ENCODE measurements at regions not wholly inside any gene's neighbourhood (a gene's known extent, or its start where the extent isn't known, plus 50 kb on each side); places are given as distances from the start of the nearest gene placed in this dataset.

- Mint-ChIP-seq H3K4me3 (no peak overlapping the region), H3K9me3 (peaks cover 6 to 17% of the 10 kb centered on the region in 2 donors), H3K27ac (no peak overlapping the region), H3K4me1 (no peaks in the 10 kb centered on the region), H3K27me3 (no peaks in the 10 kb centered on the region)
- ATAC-seq (no peak), DNase-seq (no peak)
Observed at GRCh38 chr4:24174602-24175001, 284.8 kb upstream of the PPARGC1A start.

GRCh38 chr4:24172406-24172805, 282.6 kb upstream of the PPARGC1A start:
- Mint-ChIP-seq H3K27ac (no peak overlapping the region), H3K27me3 (no peaks in the 10 kb centered on the region), H3K4me3 (no peak overlapping the region), H3K4me1 (no peaks in the 10 kb centered on the region), H3K9me3 (peaks cover 6 to 17% of the 10 kb centered on the region in 2 donors)
- ATAC-seq (no peak), DNase-seq (no peak)

- Mint-ChIP-seq H3K9me3 (peaks cover 0 to 7% of the 10 kb centered on the region in 2 donors), H3K27ac (no peak overlapping the region), H3K27me3 (no peaks in the 10 kb centered on the region), H3K4me3 (no peak overlapping the region), H3K4me1 (no peaks in the 10 kb centered on the region)
- no peak for ATAC-seq
- no peak for DNase-seq
Observed at GRCh38 chr4:24169956-24170355, 280.1 kb upstream of the PPARGC1A start.

GRCh38 chr4:24168658-24169057, 278.8 kb upstream of the PPARGC1A start:
- no peak overlapping the region for H3K27ac Mint-ChIP-seq
- no peaks in the 10 kb centered on the region for H3K27me3 Mint-ChIP-seq
- no peaks in the 10 kb centered on the region for H3K4me1 Mint-ChIP-seq
- no peak for ATAC-seq
- no peak overlapping the region for H3K4me3 Mint-ChIP-seq
- no peak for DNase-seq
- H3K9me3 Mint-ChIP-seq: no peaks in the 10 kb centered on the region

- no peak overlapping the region for H3K27ac Mint-ChIP-seq
- DNase-seq: no peak
- peaks cover 0 to under 1% of the 10 kb centered on the region in 2 donors for H3K9me3 Mint-ChIP-seq
- H3K4me3 Mint-ChIP-seq: no peak overlapping the region
- H3K27me3 Mint-ChIP-seq: no peaks in the 10 kb centered on the region
- no peaks in the 10 kb centered on the region for H3K4me1 Mint-ChIP-seq
- no peak for ATAC-seq
Observed at GRCh38 chr4:24166501-24166900, 276.7 kb upstream of the PPARGC1A start.

- peaks cover 0 to 4% of the 10 kb centered on the region in 2 donors for H3K9me3 Mint-ChIP-seq
- no peak overlapping the region for H3K4me3 Mint-ChIP-seq
- no peak for ATAC-seq
- no peaks in the 10 kb centered on the region for H3K27me3 Mint-ChIP-seq
- H3K27ac Mint-ChIP-seq: no peak overlapping the region
- H3K4me1 Mint-ChIP-seq: no peaks in the 10 kb centered on the region
- no peak for DNase-seq
Observed at GRCh38 chr4:24164797-24165196, 274.9 kb upstream of the PPARGC1A start.

GRCh38 chr4:24164054-24164693, 274.3 kb upstream of the PPARGC1A start:
- H3K9me3 Mint-ChIP-seq: peaks cover 0 to 4% of the 10 kb centered on the region in 2 donors
- H3K4me3 Mint-ChIP-seq: no peak overlapping the region
- no peak overlapping the region for H3K27ac Mint-ChIP-seq
- H3K4me1 Mint-ChIP-seq: no peaks in the 10 kb centered on the region
- DNase-seq (no peak), ATAC-seq (no peak)
- no peaks in the 10 kb centered on the region for H3K27me3 Mint-ChIP-seq

GRCh38 chr4:24163314-24163713, 273.5 kb upstream of the PPARGC1A start:
- H3K27me3 Mint-ChIP-seq: no peaks in the 10 kb centered on the region
- peaks cover under 1 to 5% of the 10 kb centered on the region in 2 donors for H3K9me3 Mint-ChIP-seq
- H3K4me1 Mint-ChIP-seq: no peaks in the 10 kb centered on the region
- no peak overlapping the region for H3K4me3 Mint-ChIP-seq
- H3K27ac Mint-ChIP-seq: no peak overlapping the region
- DNase-seq (no peak), ATAC-seq (no peak)

GRCh38 chr4:24160358-24160757, 270.5 kb upstream of the PPARGC1A start:
- Mint-ChIP-seq H3K4me3 (no peak overlapping the region), H3K4me1 (no peaks in the 10 kb centered on the region), H3K9me3 (peaks cover 13 to 14% of the 10 kb centered on the region in 2 donors), H3K27me3 (no peaks in the 10 kb centered on the region), H3K27ac (no peak overlapping the region)
- ATAC-seq (no peak), DNase-seq (no peak)

GRCh38 chr4:24158031-24158430, 268.2 kb upstream of the PPARGC1A start:
- H3K4me3 Mint-ChIP-seq: no peak overlapping the region
- no peak for DNase-seq
- no peak for ATAC-seq
- H3K27me3 Mint-ChIP-seq: no peaks in the 10 kb centered on the region
- H3K4me1 Mint-ChIP-seq: no peaks in the 10 kb centered on the region
- peaks cover 13 to 18% of the 10 kb centered on the region in 2 donors for H3K9me3 Mint-ChIP-seq
- no peak overlapping the region for H3K27ac Mint-ChIP-seq

GRCh38 chr4:24150034-24150433, 260.2 kb upstream of the PPARGC1A start:
- no peak for ATAC-seq
- Mint-ChIP-seq H3K4me1 (no peaks in the 10 kb centered on the region), H3K9me3 (peaks cover 10 to 14% of the 10 kb centered on the region in 2 donors), H3K27ac (no peak overlapping the region), H3K4me3 (no peak overlapping the region), H3K27me3 (no peaks in the 10 kb centered on the region)
- DNase-seq: no peak

- Mint-ChIP-seq H3K9me3 (peaks cover 6 to 15% of the 10 kb centered on the region in 2 donors), H3K4me1 (no peaks in the 10 kb centered on the region), H3K4me3 (no peak overlapping the region), H3K27ac (no peak overlapping the region), H3K27me3 (no peaks in the 10 kb centered on the region)
- DNase-seq: no peak
- no peak for ATAC-seq
Observed at GRCh38 chr4:24146127-24146526, 256.3 kb upstream of the PPARGC1A start.

- Mint-ChIP-seq H3K9me3 (peaks cover 1 to 9% of the 10 kb centered on the region in 2 donors), H3K4me1 (no peaks in the 10 kb centered on the region), H3K27me3 (no peaks in the 10 kb centered on the region), H3K4me3 (no peak overlapping the region), H3K27ac (no peak overlapping the region)
- ATAC-seq (no peak), DNase-seq (no peak)
Observed at GRCh38 chr4:24145591-24145990, 255.7 kb upstream of the PPARGC1A start.

- Mint-ChIP-seq H3K4me3 (no peak overlapping the region), H3K4me1 (no peaks in the 10 kb centered on the region), H3K9me3 (peaks cover 0 to 12% of the 10 kb centered on the region in 2 donors), H3K27ac (peak overlapping the region in 1 of 2 donors; percentile 71), H3K27me3 (no peaks in the 10 kb centered on the region)
- DNase-seq (no peak), ATAC-seq (no peak)
Observed at GRCh38 chr4:24144381-24144780, 254.5 kb upstream of the PPARGC1A start.

- no peak for DNase-seq
- Mint-ChIP-seq H3K27ac (no peak overlapping the region), H3K9me3 (peaks cover 0 to 12% of the 10 kb centered on the region in 2 donors), H3K4me3 (no peak overlapping the region), H3K27me3 (no peaks in the 10 kb centered on the region), H3K4me1 (no peaks in the 10 kb centered on the region)
- no peak for ATAC-seq
Observed at GRCh38 chr4:24143741-24144140, 253.9 kb upstream of the PPARGC1A start.

GRCh38 chr4:24141836-24142235, 252.0 kb upstream of the PPARGC1A start:
- ATAC-seq (no peak), DNase-seq (no peak)
- H3K27me3 Mint-ChIP-seq: no peaks in the 10 kb centered on the region
- H3K4me3 Mint-ChIP-seq: no peak overlapping the region
- no peaks in the 10 kb centered on the region for H3K4me1 Mint-ChIP-seq
- peaks cover 0 to 12% of the 10 kb centered on the region in 2 donors for H3K9me3 Mint-ChIP-seq
- peak overlapping the region in 1 of 2 donors; percentile 19 for H3K27ac Mint-ChIP-seq

GRCh38 chr4:24140892-24141291, 251.0 kb upstream of the PPARGC1A start:
- ATAC-seq (no peak), DNase-seq (no peak)
- H3K27me3 Mint-ChIP-seq: no peaks in the 10 kb centered on the region
- no peak overlapping the region for H3K4me3 Mint-ChIP-seq
- H3K4me1 Mint-ChIP-seq: no peaks in the 10 kb centered on the region
- peaks cover 4 to 12% of the 10 kb centered on the region in 2 donors for H3K9me3 Mint-ChIP-seq
- H3K27ac Mint-ChIP-seq: no peak overlapping the region

Measured in stimulated activated naive CD8-positive, alpha-beta T cell treated with anti-CD3 and anti-CD28 coated beads, Interleukin-15, amount 100 ng/mL, for 72 hours (primary cell).